HG03039 (cell line): ENCODE measurements at regions not wholly inside any gene's neighbourhood (a gene's known extent, or its start where the extent isn't known, plus 50 kb on each side); places are given as distances from the start of the nearest gene placed in this dataset.
"Not testable (repeated sequence)": the region's sequence is repeated elsewhere in the genome, so short reads cannot be mapped to it uniquely, and the experiment has no call there.

Source experiments
- ATAC-seq: cut with Tn5 transposase; IDR thresholded peaks from one replicate; pipeline ENCODE4 v1.9.1; 2021; ENCODE audit warnings: mild to moderate bottlenecking, moderate library complexity; ENCODE audit not compliant: unreplicated experiment

DNA sequence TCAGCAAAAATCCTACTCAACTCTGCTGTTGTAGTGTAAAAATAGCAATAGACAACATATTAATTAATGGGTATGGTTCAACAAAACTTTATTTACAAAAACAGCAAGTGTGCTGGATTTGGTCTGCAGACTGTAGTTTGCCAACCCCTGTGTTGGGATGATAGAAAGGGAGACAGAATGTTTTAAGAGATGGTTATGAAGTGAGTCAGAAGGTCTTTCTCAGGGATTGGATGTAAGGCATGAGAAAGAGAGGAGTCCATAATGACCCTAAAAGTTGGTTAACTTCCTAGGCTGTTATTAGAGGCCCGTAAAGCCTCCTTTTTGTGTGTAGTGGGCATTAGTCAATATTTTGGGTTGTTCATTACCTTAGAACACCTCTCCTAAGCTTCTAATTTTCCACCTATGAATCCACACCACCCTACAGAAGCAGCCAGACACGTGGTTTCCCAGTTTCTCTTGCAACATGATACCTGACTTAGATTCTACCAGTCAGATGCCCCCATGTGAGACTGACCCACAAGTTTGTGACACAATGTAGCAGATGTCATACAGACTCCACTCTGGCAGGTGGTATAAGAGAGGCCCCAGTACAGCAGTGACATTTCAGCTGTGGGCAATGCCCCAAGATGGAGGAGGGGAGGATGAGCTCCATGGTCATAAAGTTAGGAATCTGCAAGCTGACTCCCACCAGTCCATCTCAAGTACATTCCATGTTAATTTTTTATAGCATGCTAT lies 1015.6 kb downstream of the KCNMA1 start:
- no peak for ATAC-seq

DNA sequence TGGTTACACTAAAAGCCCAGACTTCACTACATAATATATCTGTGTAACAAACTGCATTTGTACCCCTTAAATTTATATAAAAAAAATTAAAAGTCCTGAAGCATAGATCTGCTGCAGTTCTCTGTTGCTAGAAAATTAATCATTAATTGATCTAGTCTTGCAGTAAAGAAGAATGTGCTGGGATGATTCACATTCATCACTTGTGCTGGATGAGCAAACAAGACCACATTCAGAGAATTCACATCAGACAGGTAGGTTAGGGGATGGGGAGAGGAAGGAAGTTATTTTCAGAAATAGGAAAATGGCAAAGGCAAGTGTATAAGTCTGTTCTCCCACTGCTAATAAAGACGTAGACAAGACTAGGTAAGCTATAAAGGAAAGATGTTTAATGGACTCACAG lies 1019.0 kb downstream of the KCNMA1 start:
- no peak for ATAC-seq

GRCh38 chr10:76618171-76618570 lies 1019.4 kb downstream of the KCNMA1 start:
- ATAC-seq: no peak

- not testable (repeated sequence) for ATAC-seq
Measured at GRCh38 chr10:76616666-76617065, 1020.9 kb downstream of the KCNMA1 start.

GRCh38 chr10:76615049-76615448 lies 1022.6 kb downstream of the KCNMA1 start:
- ATAC-seq: no peak
